ENCODE measurements at regions not wholly inside any gene's neighbourhood (a gene's known extent, or its start where the extent isn't known, plus 50 kb on each side); places are given as distances from the start of the nearest gene placed in this dataset.

DNA sequence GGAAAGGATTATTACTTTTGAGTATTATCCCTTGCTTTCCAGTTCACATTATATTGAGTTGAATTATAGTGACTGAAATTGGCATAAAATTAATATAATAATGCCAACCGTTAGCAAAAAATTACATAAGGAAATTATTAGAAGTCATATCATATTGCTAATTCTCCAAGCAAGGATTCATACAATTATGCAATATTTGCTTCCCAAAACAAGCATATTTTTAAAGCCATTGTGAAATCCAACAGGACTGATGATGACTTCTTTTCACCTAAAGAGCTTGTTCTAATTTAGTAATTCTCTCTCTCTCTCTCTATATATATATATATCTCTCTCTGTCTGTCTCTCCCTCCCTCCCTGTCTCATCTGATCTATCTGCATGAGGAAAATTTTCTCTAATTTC is 283.5 kb downstream of the DSEL start:
- DNase-seq (ENCODE audit: low spot score): no peak

DNA sequence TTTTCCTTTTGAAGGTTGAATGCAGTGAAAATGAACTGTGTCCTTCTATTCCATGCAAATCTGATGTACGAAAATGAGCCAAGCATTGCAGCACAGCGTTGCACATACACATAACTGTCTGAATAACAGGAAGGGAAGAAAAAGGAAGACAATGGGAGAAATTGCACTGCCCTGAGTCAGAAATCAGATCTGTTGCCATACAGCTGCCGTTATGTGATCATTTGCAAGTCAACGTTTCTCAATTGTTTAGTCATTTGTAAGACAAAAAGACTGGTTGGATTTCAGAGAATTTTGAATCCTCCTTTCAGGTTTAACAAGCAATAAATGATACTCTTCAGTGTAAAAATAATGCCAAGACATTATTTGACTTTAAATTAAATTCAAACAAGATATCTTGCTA is 284.1 kb downstream of the DSEL start:
- DNase-seq (ENCODE audit: low spot score): peak; percentile 55

DNA sequence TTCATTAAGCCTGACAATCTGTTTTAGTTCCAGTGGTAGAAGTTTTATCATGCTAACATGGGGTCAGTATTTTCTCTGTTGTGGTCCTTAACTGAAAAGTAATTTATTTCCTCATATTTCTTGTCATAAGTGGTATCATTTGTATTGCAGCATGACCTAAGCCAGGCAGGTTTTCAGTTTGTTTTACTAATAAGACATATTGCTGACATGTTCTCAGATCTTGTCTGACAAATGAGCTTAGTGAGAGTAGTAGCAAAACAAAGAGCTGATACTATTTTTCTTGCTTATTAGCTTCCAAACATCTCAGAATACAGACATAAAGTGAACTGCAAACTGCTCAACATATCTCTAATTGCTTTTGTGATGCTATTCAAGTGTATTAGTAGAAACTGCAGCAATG is 293.6 kb downstream of the DSEL start:
- DNase-seq (ENCODE audit: low spot score): no peak

DNA sequence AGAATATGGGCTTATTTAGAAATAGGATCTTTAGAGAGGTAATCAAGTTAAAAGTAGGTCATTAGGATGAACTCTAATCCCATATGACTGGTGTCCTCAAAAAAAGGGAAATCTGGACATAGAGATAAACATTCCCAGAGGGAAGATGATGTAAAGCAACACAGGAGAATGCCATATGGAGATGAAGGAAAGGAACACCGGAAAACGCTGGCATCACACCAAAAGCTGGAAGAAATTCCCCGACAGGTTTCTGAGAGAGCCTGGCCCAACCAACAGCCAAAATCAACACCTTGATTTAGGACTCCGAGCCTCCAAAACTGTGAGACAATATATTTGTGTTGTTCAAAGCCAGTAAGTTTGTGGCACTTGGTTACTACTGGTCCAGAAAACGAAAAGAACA is 296.7 kb downstream of the DSEL start:
- no peak for DNase-seq (ENCODE audit: low spot score)

DNA sequence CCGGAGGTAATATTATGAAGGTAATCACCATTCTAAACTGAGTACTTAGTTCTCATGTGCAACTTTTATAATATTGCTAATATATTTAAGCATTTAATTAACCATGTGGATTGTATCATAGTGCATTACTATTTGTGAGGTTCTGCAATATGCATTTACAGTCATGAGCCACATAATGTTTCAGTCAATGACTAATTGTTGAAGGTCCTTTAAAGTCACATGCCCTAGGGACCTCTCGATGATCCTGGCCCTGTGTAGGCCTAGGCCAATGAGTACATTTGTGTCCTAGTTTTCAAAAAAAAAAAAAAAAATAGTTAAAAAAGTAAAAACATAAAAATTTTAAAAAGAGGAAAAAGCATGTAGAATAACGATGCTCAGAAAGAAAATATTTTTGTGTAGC is 298.0 kb downstream of the DSEL start:
- DNase-seq (ENCODE audit: low spot score): no peak

DNA sequence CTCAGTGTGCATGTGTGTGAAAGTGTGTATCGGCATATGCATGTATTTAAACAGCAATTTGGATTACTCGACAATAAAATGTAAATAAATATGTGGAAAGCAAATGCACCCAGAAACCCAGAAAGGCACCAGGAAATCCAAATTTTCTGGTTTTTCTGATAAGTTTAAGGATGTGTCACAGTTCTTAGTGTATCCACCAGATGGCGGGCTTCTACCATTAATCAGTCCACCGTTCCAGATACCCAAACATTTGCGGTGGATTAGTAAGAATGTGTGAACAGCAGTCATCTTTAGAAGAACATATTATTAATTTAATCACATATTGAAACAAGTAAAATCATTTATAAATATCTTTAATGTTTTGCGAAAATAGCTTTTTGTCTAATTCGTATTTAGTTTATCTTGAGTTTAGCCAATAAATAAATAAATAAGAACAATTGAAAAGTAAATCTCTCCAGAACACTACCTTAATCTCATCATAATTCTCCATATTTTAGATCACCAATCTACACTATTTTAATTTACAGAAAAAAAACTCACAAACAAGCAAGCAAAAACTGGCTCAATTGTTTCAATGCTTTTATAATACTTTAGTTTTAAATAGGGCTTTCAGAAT is 298.9 kb downstream of the DSEL start:
- DNase-seq (ENCODE audit: low spot score): peak; percentile 53

DNA sequence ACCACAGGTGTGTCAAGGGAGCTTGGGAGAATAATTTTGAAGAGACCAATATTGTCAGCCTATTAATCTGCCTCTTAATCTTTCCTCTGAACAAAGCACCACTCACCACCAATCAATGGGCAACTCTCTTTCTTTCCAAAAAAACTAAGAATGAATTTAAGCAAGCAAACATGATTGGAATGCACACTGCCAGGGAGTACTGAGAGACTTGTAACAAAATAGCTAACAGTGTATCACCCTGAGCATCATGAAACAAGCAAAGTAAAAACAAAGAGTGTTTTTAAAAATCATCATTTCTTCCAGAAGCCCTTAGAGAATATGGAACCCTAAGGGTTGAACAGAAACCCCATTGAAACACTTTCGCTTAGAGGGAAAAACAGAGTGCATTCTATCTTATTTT is 299.7 kb downstream of the DSEL start:
- DNase-seq (ENCODE audit: low spot score): peak; percentile 37

DNA sequence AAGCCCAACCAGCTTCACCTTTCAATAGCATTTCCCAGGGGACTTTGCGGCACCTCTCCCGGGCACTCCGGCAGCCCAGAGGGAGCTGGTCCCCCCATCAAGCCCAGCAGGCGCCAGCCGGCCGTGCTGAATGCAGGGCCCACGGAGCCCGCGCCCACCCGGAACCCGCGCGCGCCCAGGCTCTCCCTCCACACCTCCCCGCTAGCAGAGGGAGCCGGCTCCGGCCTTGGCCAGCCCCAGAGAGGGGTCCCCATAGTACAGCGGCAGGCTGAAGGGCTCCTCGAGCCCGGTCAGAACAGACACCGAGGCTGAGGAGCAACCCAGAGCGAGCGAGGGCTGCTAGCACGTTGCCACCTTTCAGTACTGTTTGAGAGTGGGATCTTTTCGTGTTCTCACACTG is 300.8 kb downstream of the DSEL start:
- DNase-seq (ENCODE audit: low spot score): no peak

DNA sequence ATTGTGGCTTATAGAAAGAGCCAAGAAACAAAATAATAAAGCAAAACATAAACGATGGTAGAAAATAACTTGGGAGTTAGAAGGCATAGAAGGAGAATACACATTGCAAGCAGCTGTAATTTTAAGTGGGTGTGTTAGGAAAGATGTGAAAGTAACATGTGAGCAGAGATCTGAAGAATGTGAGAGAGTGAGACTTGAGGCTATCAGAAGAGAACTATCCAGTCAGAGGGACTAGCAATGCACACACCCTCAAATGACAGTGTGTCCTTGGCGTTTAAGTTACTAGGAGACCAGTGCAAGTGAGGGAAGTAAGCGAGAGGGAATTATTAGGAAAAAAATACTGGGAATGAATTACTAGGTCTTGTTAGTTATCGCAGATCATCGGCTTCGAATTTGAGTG is 304.9 kb downstream of the DSEL start:
- DNase-seq (ENCODE audit: low spot score): peak; percentile 26

DNA sequence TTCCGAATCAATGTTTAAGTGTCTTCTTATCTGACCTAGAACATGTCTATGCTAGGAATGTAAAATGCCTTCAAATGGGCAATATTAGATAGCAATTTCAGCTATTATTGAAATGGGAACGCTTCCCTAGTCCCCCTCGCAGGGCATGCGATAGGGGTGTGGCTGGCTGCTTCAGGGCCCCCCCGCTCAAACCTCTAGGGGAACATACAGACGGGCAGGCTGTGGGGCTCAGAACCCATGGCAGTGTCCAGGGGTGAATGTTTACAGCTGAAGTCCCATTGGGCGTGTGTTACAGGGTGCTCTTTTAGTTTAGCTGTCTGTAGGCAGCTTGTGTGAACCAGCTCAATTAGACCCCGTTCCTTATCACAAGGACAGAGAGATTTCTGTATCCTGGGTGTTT is 315.9 kb downstream of the DSEL start:
- no peak for DNase-seq (ENCODE audit: low spot score)

DNA sequence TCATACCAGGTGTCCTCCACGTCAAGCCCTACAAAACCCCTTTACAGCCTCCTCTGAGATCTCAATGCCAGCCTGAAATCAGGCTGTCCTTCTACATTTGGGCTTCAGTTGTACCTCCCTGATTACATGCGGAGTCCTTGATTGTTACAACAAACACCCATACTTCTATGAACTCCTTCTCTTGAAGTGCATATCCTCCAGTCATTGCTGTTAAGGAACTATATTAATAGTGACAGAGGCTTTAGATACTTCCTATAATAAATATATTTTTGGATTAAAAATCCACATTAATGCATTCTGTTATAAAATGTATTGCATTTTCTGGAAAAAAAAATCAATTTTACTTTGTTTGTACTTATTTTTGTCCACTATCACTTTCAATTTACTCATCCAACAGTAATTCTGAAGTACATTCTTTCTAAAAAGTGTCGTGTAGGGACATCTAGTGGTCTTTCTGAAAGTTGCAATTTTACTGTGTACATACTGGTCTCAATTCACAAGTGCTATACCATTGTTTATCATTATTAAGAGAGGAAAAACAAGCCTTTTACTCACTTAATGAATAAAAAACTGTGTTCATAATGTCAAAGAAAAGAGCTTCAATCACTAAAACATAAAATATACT is 316.4 kb downstream of the DSEL start:
- DNase-seq (ENCODE audit: low spot score): peak; percentile 21

DNA sequence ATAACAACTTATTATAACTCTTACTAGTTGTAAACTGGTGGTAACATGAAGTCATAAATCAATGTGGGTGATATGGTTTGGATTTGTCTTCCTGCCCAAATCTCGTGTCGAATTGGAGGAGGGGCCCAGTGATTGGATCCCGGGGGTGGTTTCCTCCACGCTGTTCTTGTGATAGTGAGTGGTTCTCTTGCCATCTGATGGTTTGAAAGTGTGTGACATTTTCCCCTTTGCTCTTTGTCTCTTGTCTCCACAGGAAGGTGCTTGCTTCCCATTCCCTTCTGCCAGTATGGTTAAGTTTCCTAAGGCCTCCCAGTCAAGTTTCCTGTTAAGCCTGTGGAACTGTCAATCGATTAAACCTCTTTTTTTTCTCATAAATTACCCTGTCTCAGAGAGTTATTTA is 321.6 kb downstream of the DSEL start:
- no peak for DNase-seq (ENCODE audit: low spot score)

DNA sequence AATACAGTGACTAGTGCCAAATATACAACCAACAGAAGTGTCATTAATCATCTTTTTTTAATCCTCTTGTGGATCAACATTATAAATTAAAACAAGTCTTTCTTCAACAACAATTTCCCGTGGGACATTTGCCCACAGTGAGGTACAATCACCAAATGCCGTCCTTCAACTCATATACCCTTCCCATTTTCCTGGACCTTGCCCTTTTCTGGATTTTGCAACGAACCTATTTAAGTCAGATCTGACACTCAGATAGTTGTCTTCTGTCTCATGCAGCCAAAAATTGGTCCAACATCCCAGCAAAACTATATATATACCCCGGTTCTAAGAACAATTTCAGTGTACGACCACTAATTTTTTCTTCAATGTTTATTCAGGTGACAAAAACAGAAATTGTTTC is 324.0 kb downstream of the DSEL start:
- DNase-seq (ENCODE audit: low spot score): no peak

DNA sequence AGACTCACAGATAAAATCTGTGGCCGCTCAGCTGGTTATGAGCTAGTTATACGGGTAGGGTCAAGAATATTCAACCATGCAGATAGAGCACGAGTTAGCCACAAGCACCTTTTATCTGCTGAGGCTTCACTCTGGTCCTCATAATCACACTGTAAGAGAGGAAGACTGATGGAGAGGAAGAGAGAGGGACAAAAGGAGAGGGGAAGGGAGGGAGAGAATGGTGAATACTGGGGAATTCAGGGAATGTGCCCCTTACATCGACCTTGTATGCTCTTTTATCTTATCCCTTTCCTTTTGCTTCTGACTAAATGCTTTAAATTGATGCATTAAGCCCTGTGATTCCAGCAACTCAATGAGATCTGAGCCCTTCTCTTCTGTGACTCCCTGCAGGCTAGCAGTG is 333.1 kb downstream of the DSEL start:
- DNase-seq (ENCODE audit: low spot score): no peak

DNA sequence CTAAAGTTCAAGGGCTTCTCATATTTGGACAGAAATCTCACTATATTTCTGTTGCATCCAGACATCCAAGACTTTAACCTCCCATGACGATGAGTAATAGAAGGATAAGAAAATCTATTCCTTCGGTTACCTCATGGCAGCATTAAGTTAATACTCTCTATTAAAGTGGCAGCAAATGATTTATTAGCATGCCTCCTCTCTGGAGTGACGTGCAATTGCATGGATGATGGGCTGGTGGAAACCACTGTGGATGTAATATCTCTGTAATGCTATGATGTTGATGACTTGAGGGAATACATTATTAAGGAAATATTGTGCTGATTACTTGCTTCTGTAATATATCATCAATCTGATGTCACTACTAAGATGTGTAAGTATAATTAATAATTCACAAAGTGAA is 336.8 kb downstream of the DSEL start:
- no peak for DNase-seq (ENCODE audit: low spot score)

DNA sequence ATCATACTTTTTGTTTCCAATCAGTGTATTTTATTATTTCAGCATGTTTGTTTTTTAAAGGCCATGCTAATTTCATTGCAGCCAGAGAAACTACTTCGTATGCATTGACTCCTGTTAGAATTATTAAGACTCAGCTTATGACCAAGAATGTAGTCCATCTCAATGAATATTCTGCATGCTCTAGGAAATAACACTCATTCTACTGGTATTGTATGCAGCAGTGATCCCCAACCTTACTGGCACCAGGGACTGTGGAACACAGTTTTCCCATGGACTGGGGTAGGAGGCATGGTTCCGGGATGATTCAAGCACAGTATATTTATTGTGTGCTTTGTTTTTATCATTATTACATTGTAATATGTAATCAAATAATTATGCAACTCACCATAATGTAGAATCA is 356.9 kb downstream of the DSEL start:
- DNase-seq (ENCODE audit: low spot score): no peak

DNA sequence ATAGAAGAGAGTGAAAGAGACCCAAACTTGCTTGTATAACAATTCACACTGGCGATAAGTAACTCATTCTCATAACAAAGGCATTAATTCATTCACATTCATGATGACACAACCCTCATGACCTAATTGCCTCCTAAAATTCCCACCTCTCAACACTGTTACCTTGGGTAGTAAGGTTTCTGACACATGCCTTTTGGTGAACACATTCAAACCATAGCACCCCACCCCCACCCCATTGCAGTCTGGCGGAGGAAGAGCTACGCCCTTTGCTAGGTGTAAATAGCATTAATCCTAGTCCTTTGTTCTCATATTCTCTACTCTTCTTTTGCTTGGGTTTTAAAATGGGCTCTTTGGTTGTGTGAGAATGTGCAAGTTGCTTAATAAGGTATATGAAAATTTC is 361.5 kb downstream of the DSEL start:
- no peak for DNase-seq (ENCODE audit: low spot score)

DNA sequence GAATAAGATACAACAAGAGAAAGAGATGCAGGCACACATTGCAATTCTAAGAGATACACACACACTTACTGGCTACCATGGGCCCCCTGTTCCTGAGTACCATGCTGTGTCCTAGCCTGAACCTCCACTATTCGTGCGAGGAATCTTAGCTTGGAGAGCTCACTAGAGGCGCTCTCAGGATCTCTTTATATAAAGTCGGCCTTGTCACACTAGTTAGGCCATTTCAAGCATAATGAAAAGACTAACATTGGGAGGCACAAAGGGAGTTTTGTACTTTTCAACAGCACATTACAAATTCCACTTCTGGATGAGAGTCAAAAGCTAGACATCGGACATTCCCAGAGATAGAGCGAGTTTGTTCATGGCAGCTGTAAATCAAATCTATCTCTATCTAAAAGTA is 365.2 kb downstream of the DSEL start:
- no peak for DNase-seq (ENCODE audit: low spot score)

DNA sequence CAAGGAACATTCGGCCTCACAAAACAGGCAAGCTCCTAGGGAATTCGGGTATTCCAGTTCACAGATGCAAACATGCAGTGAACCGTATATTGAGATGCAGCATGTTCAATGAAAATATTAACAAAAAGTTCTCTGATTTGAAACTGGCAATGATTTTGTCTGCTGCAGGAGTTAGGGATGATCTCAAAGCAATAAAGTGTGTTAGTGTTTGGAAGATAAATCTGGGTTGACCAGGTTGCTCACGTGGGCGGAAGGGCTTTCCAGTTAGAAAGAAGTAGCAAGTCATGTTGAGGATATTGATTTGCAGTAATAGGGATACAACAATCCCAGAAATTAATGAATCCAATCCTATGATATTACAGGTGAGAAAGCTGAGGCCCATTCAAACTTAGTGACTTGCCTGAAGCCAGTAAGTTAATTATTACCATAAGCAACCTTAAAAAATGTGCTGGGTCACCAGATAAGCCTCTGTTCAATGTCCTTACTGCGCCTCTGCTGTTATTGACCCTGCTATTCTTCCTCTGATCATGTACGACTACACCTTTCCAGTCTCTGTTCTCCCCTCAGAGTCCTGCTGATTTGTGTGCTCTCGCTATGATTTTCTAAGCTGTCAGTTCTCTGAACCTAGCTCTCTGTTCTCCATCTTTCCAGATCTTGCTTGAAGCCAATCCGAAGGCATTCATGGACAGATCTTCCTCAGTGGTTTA is 370.8 kb downstream of the DSEL start:
- DNase-seq (ENCODE audit: low spot score): no peak

DNA sequence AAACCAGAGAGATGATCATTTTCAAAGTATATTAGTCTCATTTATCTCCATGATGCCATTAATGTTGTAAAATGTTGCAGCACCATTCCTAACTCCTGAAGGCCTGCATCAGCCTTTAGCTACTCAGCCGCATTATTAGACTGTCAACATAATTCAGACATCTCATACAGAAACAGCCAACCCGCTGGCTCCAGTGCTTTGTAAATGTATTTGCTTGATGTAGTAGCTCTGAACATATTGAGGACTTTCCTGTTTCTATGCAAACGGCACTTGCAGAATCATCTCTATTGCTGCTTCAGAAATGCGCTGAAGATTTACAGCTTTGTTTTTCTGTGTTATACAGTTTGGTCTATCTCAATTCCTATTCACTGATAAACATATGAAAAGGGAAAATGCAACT is 372.2 kb downstream of the DSEL start:
- DNase-seq (ENCODE audit: low spot score): no peak

DNA sequence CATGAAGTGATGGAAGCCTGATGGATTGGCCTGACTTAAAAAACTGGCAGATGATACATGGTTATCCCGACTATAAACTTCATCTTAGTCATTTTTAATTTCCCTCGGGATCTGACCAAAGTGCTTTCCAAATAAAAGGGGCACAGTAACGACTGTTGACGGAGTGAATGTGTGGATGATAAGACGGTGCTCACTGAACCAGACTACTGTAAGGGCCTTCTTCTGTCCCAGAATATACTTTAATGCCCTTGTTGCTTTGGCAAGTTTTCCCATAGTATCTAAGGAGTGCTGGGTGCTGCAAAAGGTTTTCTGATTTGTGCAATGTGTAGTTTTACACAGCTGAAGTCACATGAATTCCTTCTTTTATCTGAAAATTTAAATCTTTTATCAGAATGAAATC is 373.5 kb downstream of the DSEL start:
- DNase-seq (ENCODE audit: low spot score): no peak

DNA sequence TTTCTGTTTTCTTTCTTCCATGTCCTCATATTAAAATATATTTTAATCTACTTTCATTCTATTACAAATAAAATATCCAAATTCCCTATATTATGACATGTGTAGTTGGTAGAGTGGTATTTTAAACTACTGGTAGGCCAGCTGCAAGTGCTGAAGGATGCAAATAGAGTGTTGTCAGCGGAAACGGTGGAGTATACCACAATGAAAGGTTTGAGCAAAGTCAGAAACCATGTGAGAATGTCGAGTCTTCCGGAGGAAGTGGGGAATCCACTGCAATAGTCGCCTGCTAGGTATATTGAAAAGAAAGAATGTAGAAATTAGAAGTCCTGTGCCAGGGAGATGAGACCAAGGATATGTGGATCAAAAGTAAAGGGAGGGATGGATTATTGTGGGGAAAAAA is 373.9 kb downstream of the DSEL start:
- DNase-seq (ENCODE audit: low spot score): no peak

DNA sequence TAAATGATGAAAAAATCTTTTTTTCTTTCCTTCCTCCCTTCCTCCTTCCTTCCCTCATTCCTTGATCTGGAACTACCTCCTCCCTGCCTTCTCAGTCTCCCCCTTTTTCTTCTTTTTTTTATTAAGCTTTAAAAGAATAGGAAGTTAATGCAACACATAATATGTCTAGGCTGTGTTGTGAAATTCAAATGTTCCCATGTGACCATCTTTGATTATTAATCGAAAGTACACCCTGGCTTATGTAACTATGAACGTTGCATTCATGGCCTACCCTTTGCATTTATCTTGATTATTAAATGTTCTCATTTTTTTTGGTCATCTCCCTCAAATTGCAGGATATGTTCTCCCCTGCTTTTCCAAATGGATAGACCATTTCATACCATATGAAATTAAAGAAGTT is 376.0 kb downstream of the DSEL start:
- DNase-seq (ENCODE audit: low spot score): no peak

DNA sequence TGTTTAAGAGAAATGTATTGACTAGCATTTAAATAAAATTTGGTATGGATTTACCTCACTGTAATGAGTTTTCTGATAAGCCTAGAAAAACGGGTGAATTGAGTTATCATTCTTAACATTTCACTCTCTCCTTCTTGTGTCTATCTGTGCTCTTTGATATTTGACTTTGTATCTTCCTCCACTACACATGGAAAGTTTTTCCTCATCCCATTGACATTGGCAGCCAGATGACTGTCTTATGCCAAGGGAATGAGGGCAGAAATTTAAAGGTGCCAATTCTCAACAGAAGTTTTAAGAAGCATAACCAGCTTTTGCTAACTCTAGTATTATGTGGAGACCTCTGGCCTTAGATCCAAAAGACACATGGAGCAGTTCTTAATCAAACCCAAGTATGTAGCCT is 376.6 kb downstream of the DSEL start:
- no peak for DNase-seq (ENCODE audit: low spot score)
